GM06990 (cell line): ENCODE measurements at regions not wholly inside any gene's neighbourhood (a gene's known extent, or its start where the extent isn't known, plus 50 kb on each side); places are given as distances from the start of the nearest gene placed in this dataset.

Experiments used
- DNase-seq: peaks from one replicate; pipeline ENCODE4 v3.0.0-alpha.2; 2011; ENCODE audit not compliant: insufficient read length; ENCODE audit errors: extremely low read depth
- H3K27me3 ChIP-seq: replicated peaks from 2 replicates; pipeline ENCODE4 v1.6.0; 2011; ENCODE audit warnings: low read length; ENCODE audit not compliant: control insufficient read depth, insufficient read depth
- H3K36me3 ChIP-seq: 2 replicates; pipeline ENCODE4 v1.5.1; 2011; ENCODE audit warnings: low read length; ENCODE audit not compliant: control insufficient read depth, insufficient read depth
- H3K4me3 ChIP-seq: replicated peaks from 2 replicates; pipeline ENCODE4 v1.5.1; 2011; ENCODE audit warnings: low read depth, mild to moderate bottlenecking, control low read depth, low read length
- TF ChIP-seq, protein P1 (sequence below): IDR thresholded peaks from 2 replicates; pipeline ENCODE4 v1.5.1; 2011; ENCODE audit warnings: low read length, control low read depth, mild to moderate bottlenecking, inconsistent platforms; ENCODE audit not compliant: insufficient read depth, poor library complexity, severe bottlenecking

DNA sequence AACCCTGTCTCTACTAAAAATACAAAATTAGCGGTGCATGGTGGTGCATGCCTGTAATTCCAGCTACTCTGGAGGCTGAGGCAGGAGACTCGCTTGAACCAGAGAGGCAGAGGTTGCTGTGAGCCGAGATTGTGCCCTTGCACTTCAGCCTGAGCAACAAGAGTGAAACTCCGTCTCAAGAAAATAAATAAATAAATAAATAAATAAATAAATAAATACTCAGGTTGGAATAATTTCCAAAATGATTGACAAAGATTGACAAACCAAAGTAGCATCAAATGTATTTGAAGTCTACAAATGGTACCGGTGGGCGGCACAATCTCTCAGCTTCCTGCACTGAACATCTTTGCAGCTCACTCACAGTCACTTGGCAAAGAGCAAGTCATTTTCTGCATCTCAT is 144.1 kb upstream of the NRSN1 start:
- Histone ChIP-seq H3K36me3 (no peaks in the 10 kb centered on the region), H3K27me3 (no peaks in the 10 kb centered on the region), H3K4me3 (no peak overlapping the region)
- DNase-seq, result no peak
- TF ChIP-seq, protein P1, sequence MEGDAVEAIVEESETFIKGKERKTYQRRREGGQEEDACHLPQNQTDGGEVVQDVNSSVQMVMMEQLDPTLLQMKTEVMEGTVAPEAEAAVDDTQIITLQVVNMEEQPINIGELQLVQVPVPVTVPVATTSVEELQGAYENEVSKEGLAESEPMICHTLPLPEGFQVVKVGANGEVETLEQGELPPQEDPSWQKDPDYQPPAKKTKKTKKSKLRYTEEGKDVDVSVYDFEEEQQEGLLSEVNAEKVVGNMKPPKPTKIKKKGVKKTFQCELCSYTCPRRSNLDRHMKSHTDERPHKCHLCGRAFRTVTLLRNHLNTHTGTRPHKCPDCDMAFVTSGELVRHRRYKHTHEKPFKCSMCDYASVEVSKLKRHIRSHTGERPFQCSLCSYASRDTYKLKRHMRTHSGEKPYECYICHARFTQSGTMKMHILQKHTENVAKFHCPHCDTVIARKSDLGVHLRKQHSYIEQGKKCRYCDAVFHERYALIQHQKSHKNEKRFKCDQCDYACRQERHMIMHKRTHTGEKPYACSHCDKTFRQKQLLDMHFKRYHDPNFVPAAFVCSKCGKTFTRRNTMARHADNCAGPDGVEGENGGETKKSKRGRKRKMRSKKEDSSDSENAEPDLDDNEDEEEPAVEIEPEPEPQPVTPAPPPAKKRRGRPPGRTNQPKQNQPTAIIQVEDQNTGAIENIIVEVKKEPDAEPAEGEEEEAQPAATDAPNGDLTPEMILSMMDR, result no peak

DNA sequence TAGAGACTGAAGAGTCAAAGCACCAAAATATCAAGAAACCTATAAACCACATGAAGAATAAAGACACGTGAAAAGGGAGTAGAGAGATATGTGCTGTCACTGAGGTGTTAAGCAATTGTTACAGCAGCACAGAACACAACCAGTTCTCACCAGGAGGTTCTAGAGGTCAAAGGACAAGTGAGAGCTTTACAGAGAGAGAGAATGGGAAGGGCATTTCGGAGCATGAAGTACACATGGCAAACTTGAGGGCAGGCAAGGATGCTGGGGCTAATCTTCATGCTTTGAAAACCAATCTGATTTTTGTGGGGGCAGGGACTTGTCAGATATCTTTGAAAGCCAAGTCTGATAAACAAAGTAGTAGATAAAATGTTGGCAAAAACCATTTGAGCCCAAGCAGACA is 142.3 kb upstream of the NRSN1 start:
- TF ChIP-seq, protein P1, result no peak

DNA sequence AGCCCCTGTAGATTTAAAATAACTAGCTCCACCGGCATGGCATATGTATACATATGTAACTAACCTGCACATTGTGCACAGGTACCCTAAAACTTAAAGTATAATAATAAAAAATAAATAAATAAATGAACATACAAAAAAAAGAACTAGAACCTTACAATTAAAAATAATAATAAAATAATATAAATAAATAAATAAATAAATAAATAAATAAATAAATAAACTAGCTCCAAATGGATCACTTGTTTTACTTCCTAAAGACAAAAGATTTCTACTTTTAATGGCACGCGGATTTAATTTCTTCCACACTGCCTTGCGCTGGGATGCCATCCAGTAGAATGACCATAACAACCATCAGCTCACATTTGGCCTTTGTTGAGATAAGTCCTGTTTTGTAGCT is 141.0 kb upstream of the NRSN1 start:
- TF ChIP-seq, protein P1, result no peak
- no peaks in the 10 kb centered on the region for H3K27me3 ChIP-seq

More for the DNA sequence above, 142.3 kb upstream of the NRSN1 start:
- Histone ChIP-seq H3K4me3 (no peak overlapping the region), H3K36me3 (no peaks in the 10 kb centered on the region), H3K27me3 (no peaks in the 10 kb centered on the region)
- no peak for DNase-seq

DNA sequence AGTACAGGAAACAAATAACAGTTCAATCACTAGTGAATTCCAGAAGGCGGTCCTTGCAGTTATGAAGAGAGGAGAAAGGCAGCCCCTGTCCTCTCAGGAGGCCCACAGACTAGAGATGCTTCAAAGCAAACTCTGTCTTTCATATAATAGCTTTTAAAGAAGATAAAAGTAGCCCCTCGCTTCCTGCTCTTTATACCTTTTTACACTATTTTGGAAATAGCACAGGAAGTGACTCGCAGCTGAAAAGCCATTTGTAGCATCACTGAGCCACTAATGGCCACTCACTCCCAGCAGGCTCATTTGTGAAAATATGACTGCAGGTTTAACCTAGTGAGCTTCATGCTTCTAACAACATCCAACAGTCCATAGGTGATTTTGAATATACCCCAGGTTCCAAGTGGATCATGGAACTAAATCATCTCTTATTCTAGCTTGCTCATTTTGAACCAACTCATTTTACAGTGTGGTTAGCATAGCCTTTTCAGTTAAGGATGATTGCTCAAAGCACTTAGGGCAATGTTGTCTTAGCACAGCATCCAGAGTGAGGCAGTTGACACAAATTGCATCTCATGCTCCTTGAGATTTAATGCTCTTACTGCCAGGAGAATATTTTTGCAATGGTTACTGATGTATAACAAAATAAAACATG is 136.0 kb upstream of the NRSN1 start:
- Histone ChIP-seq H3K4me3 (no peak overlapping the region), H3K27me3 (no peaks in the 10 kb centered on the region), H3K36me3 (no peaks in the 10 kb centered on the region)
- DNase-seq, result no peak
- TF ChIP-seq, protein P1, result no peak

More for the DNA sequence above, 141.0 kb upstream of the NRSN1 start:
- Histone ChIP-seq H3K36me3 (no peaks in the 10 kb centered on the region), H3K4me3 (no peak overlapping the region)
- DNase-seq, result no peak

DNA sequence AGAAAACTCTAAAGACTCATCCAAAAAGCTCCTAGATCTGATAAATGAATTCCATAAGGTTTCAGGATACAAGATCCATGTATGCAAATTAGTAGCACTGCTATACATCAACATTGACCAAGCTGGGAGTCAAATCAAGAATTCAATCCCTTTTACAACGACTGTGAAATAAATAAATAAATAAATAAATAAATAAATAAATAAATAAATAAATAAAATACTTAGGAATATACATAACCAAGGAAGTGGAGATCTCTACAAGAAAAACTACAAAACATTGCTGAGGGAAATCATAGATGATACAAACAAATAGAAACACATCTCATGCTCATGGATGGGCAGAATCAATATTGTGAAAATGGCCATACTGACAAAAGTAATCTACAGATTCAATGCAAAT is 132.0 kb upstream of the NRSN1 start:
- Histone ChIP-seq H3K27me3 (no peaks in the 10 kb centered on the region), H3K36me3 (no peaks in the 10 kb centered on the region), H3K4me3 (no peak overlapping the region)
- no peak for DNase-seq
- TF ChIP-seq, protein P1, result no peak

DNA sequence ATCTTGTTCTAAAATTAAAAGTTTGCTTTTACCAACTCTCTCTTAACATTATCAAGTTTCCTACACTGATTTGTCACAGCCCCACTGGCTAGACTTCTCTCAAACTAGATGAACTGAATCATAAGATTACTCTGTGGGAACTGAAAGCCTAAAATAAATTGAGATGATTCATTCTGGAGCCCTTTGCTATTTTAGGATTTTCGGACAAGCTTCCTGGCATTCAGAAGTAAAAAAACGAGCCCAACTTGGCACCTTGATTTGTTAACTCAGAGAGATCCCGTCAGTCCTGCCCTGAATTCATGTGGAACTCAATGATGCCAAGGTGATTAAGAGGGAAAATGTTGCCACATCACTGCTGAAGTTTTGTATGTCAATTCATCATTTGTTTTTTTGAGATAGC is 122.0 kb upstream of the NRSN1 start:
- DNase-seq, result no peak
- H3K4me3 ChIP-seq, result no peak overlapping the region
- H3K36me3 ChIP-seq, result no peaks in the 10 kb centered on the region
- TF ChIP-seq, protein P1, result no peak
- no peaks in the 10 kb centered on the region for H3K27me3 ChIP-seq
